ENCODE measurements at regions not wholly inside any gene's neighbourhood (a gene's known extent, or its start where the extent isn't known, plus 50 kb on each side); places are given as distances from the start of the nearest gene placed in this dataset.
"Not testable (repeated sequence)": the region's sequence is repeated elsewhere in the genome, so short reads cannot be mapped to it uniquely, and the experiment has no call there.

GRCh38 chr19:27861411-27861975 lies 1351.5 kb downstream of the UQCRFS1 start:
- H3K9me3 ChIP-seq (ENCODE audit: low read length), result no peaks in the 10 kb centered on the region
- H2AFZ ChIP-seq (ENCODE audit: low read depth, low read length), result no peak overlapping the region
- no peak overlapping the region for H3K4me3 ChIP-seq (ENCODE audit: low read length)
- H3K27me3 ChIP-seq (ENCODE audit: insufficient read depth, low read length), result no peaks in the 10 kb centered on the region
- H3K36me3 ChIP-seq (ENCODE audit: insufficient read depth, low read length), result no peaks in the 10 kb centered on the region
- H3K4me1 ChIP-seq (ENCODE audit: insufficient read depth, low read length), result no peaks in the 10 kb centered on the region

- no peak overlapping the region for H3K4me3 ChIP-seq (ENCODE audit: low read length)
- no peaks in the 10 kb centered on the region for H3K27me3 ChIP-seq (ENCODE audit: insufficient read depth, low read length)
- no peaks in the 10 kb centered on the region for H3K36me3 ChIP-seq (ENCODE audit: insufficient read depth, low read length)
- no peaks in the 10 kb centered on the region for H3K4me1 ChIP-seq (ENCODE audit: insufficient read depth, low read length)
- H2AFZ ChIP-seq (ENCODE audit: low read depth, low read length), result no peak overlapping the region
- no peaks in the 10 kb centered on the region for H3K9me3 ChIP-seq (ENCODE audit: low read length)
Observed at GRCh38 chr19:27860309-27860934, 1352.5 kb downstream of the UQCRFS1 start.

- Histone ChIP-seq H3K4me3 (ENCODE audit: low read length) (no peak overlapping the region), H3K27me3 (ENCODE audit: insufficient read depth, low read length) (no peaks in the 10 kb centered on the region), H3K36me3 (ENCODE audit: insufficient read depth, low read length) (no peaks in the 10 kb centered on the region), H2AFZ (ENCODE audit: low read depth, low read length) (no peak overlapping the region), H3K9me3 (ENCODE audit: low read length) (no peaks in the 10 kb centered on the region), H3K4me1 (ENCODE audit: insufficient read depth, low read length) (no peaks in the 10 kb centered on the region)
Observed at GRCh38 chr19:27859689-27860088, 1353.3 kb downstream of the UQCRFS1 start.

GRCh38 chr19:27858981-27859581 lies 1353.9 kb downstream of the UQCRFS1 start:
- no peak overlapping the region for H3K4me3 ChIP-seq (ENCODE audit: low read length)
- no peaks in the 10 kb centered on the region for H3K4me1 ChIP-seq (ENCODE audit: insufficient read depth, low read length)
- H3K36me3 ChIP-seq (ENCODE audit: insufficient read depth, low read length), result no peaks in the 10 kb centered on the region
- H2AFZ ChIP-seq (ENCODE audit: low read depth, low read length), result no peak overlapping the region
- H3K9me3 ChIP-seq (ENCODE audit: low read length), result no peaks in the 10 kb centered on the region
- H3K27me3 ChIP-seq (ENCODE audit: insufficient read depth, low read length), result no peaks in the 10 kb centered on the region

- not testable (repeated sequence) for H3K9me3 ChIP-seq (ENCODE audit: low read length); H3K27me3 ChIP-seq (ENCODE audit: insufficient read depth, low read length); H3K4me3 ChIP-seq (ENCODE audit: low read length); H3K36me3 ChIP-seq (ENCODE audit: insufficient read depth, low read length); H2AFZ ChIP-seq (ENCODE audit: low read depth, low read length); H3K4me1 ChIP-seq (ENCODE audit: insufficient read depth, low read length)
Observed at GRCh38 chr19:27852931-27853330, 1360.0 kb downstream of the UQCRFS1 start.

- Histone ChIP-seq H3K4me1 (ENCODE audit: insufficient read depth, low read length) (no peaks in the 10 kb centered on the region), H3K27me3 (ENCODE audit: insufficient read depth, low read length) (no peaks in the 10 kb centered on the region), H3K36me3 (ENCODE audit: insufficient read depth, low read length) (no peaks in the 10 kb centered on the region), H3K4me3 (ENCODE audit: low read length) (no peak overlapping the region), H3K9me3 (ENCODE audit: low read length) (no peaks in the 10 kb centered on the region), H2AFZ (ENCODE audit: low read depth, low read length) (no peak overlapping the region)
Observed at GRCh38 chr19:27851543-27852060, 1361.3 kb downstream of the UQCRFS1 start.

GRCh38 chr19:27851002-27851481 lies 1361.9 kb downstream of the UQCRFS1 start:
- no peaks in the 10 kb centered on the region for H3K36me3 ChIP-seq (ENCODE audit: insufficient read depth, low read length)
- no peak overlapping the region for H3K4me3 ChIP-seq (ENCODE audit: low read length)
- no peaks in the 10 kb centered on the region for H3K4me1 ChIP-seq (ENCODE audit: insufficient read depth, low read length)
- no peak overlapping the region for H2AFZ ChIP-seq (ENCODE audit: low read depth, low read length)
- no peaks in the 10 kb centered on the region for H3K27me3 ChIP-seq (ENCODE audit: insufficient read depth, low read length)
- H3K9me3 ChIP-seq (ENCODE audit: low read length), result no peaks in the 10 kb centered on the region

GRCh38 chr19:27846944-27847343 lies 1366.0 kb downstream of the UQCRFS1 start:
- Histone ChIP-seq H3K4me1 (ENCODE audit: insufficient read depth, low read length) (no peaks in the 10 kb centered on the region), H2AFZ (ENCODE audit: low read depth, low read length) (no peak overlapping the region), H3K4me3 (ENCODE audit: low read length) (no peak overlapping the region), H3K27me3 (ENCODE audit: insufficient read depth, low read length) (no peaks in the 10 kb centered on the region), H3K36me3 (ENCODE audit: insufficient read depth, low read length) (no peaks in the 10 kb centered on the region), H3K9me3 (ENCODE audit: low read length) (no peaks in the 10 kb centered on the region)

GRCh38 chr19:27844261-27844660 lies 1368.7 kb downstream of the UQCRFS1 start:
- H3K36me3 ChIP-seq (ENCODE audit: insufficient read depth, low read length), result no peaks in the 10 kb centered on the region
- no peaks in the 10 kb centered on the region for H3K4me1 ChIP-seq (ENCODE audit: insufficient read depth, low read length)
- no peak overlapping the region for H3K4me3 ChIP-seq (ENCODE audit: low read length)
- no peaks in the 10 kb centered on the region for H3K9me3 ChIP-seq (ENCODE audit: low read length)
- no peak overlapping the region for H2AFZ ChIP-seq (ENCODE audit: low read depth, low read length)
- no peaks in the 10 kb centered on the region for H3K27me3 ChIP-seq (ENCODE audit: insufficient read depth, low read length)

GRCh38 chr19:27843861-27844260 lies 1369.1 kb downstream of the UQCRFS1 start:
- H3K4me1 ChIP-seq (ENCODE audit: insufficient read depth, low read length), result no peaks in the 10 kb centered on the region
- no peaks in the 10 kb centered on the region for H3K36me3 ChIP-seq (ENCODE audit: insufficient read depth, low read length)
- H3K4me3 ChIP-seq (ENCODE audit: low read length), result no peak overlapping the region

GRCh38 chr19:27833031-27833430 lies 1379.9 kb downstream of the UQCRFS1 start:
- Histone ChIP-seq H2AFZ (ENCODE audit: low read depth, low read length) (no peak overlapping the region), H3K4me3 (ENCODE audit: low read length) (no peak overlapping the region), H3K4me1 (ENCODE audit: insufficient read depth, low read length) (no peaks in the 10 kb centered on the region), H3K9me3 (ENCODE audit: low read length) (no peaks in the 10 kb centered on the region), H3K36me3 (ENCODE audit: insufficient read depth, low read length) (no peaks in the 10 kb centered on the region), H3K27me3 (ENCODE audit: insufficient read depth, low read length) (no peaks in the 10 kb centered on the region)

More at GRCh38 chr19:27843861-27844260, 1369.1 kb downstream of the UQCRFS1 start:
- Histone ChIP-seq H3K27me3 (ENCODE audit: insufficient read depth, low read length) (no peaks in the 10 kb centered on the region), H2AFZ (ENCODE audit: low read depth, low read length) (no peak overlapping the region), H3K9me3 (ENCODE audit: low read length) (no peaks in the 10 kb centered on the region)

GRCh38 chr19:27828829-27829228 lies 1384.1 kb downstream of the UQCRFS1 start:
- Histone ChIP-seq H2AFZ (ENCODE audit: low read depth, low read length) (no peak overlapping the region), H3K4me3 (ENCODE audit: low read length) (no peak overlapping the region), H3K4me1 (ENCODE audit: insufficient read depth, low read length) (no peaks in the 10 kb centered on the region), H3K9me3 (ENCODE audit: low read length) (no peaks in the 10 kb centered on the region), H3K27me3 (ENCODE audit: insufficient read depth, low read length) (no peaks in the 10 kb centered on the region), H3K36me3 (ENCODE audit: insufficient read depth, low read length) (no peaks in the 10 kb centered on the region)

GRCh38 chr19:27824108-27824507 lies 1388.8 kb downstream of the UQCRFS1 start:
- H3K4me3 ChIP-seq (ENCODE audit: low read length), result no peak overlapping the region
- H3K27me3 ChIP-seq (ENCODE audit: insufficient read depth, low read length), result no peaks in the 10 kb centered on the region
- H3K4me1 ChIP-seq (ENCODE audit: insufficient read depth, low read length), result no peaks in the 10 kb centered on the region
- H3K9me3 ChIP-seq (ENCODE audit: low read length), result no peaks in the 10 kb centered on the region
- no peak overlapping the region for H2AFZ ChIP-seq (ENCODE audit: low read depth, low read length)
- H3K36me3 ChIP-seq (ENCODE audit: insufficient read depth, low read length), result no peaks in the 10 kb centered on the region

Measured in neuron (in vitro differentiated cells).